A549 (cell line): ENCODE measurements at regions not wholly inside any gene's neighbourhood (a gene's known extent, or its start where the extent isn't known, plus 50 kb on each side); places are given as distances from the start of the nearest gene placed in this dataset.

Source experiments
- ATAC-seq, 2 experiments: fragments of 200-7000 bp in 1 of 2; fragments of >200 bp in 1 of 2; cut with Nextera tagmentation in 1 of 2; cut with Tn5 transposase in 1 of 2; 3 replicates each; pipeline versions ENCODE4 v1.8.0 to v1.9.1; 2018 to 2020; ENCODE audit warnings: mild to moderate bottlenecking in 1 of 2, moderate library complexity in 1 of 2
- CTCF ChIA-PET: fragments of 300-600 bp; sonication (Branson Sonifier 250); formaldehyde crosslinking; extraction: SDS; loops from one replicate; lab custom pipeline; 2021; ENCODE audit warnings: antibody characterized with exemption, inconsistent platforms; lab: Yijun Ruan, JAX
- POLR2A ChIA-PET: fragments of 350-600 bp; formaldehyde crosslinking; extraction: SDS; loops from one replicate; lab custom pipeline; 2021; ENCODE audit warnings: antibody characterized with exemption, inconsistent platforms; lab: Yijun Ruan, JAX
- DNase-seq, 2 experiments: peaks; one replicate each; pipeline versions ENCODE4 v3.0.0 to v3.0.0-alpha.2; 2011 to 2016; ENCODE audit warnings: low read depth in 1 of 2, low spot score in 1 of 2
- FAIRE-seq: peaks from 2 replicates; lab custom pipeline; 2011; peaks lifted over from hg19 to GRCh38; lab: Jason Lieb, UNC
- H3K27ac ChIP-seq, 2 experiments: fragments of >200 bp; sonication (Bioruptor Twin); formaldehyde crosslinking; 3 replicates each; pipeline ENCODE4 v1.5.1; 2016 to 2017
- H3K4me1 ChIP-seq: fragments of >200 bp; sonication (Bioruptor Twin); formaldehyde crosslinking; 3 replicates; pipeline ENCODE4 v1.6.1; 2016
- H3K4me2 ChIP-seq: fragments of >200 bp; sonication (Bioruptor Twin); formaldehyde crosslinking; 3 replicates; pipeline ENCODE4 v1.6.1; 2016
- H3K4me3 ChIP-seq: fragments of >200 bp; sonication (Bioruptor Twin); formaldehyde crosslinking; 3 replicates; pipeline ENCODE4 v1.5.1; 2016
- H3K9me3 ChIP-seq: fragments of >200 bp; sonication (Bioruptor Twin); formaldehyde crosslinking; 3 replicates; pipeline ENCODE4 v1.6.1; 2016
- BHLHE40 ChIP-seq: IDR thresholded peaks from 2 replicates; pipeline ENCODE4 v1.6.1; 2012; ENCODE audit warnings: low read depth, low read length, inconsistent platforms
- CHD4 ChIP-seq: fragments of 200-600 bp; sonication (generic); IDR thresholded peaks from 2 replicates; pipeline ENCODE4 v1.6.1; 2016; ENCODE audit warnings: antibody characterized with exemption, mild to moderate bottlenecking, borderline replicate concordance
- EHF ChIP-seq: fragments of 250-450 bp; sonication (Bioruptor Pico); IDR thresholded peaks from 2 replicates; pipeline ENCODE4 v1.5.0; 2020; ENCODE audit warnings: mild to moderate bottlenecking
- EP300 ChIP-seq, 2 experiments: fragments of >200 bp; sonication (Bioruptor Twin); formaldehyde crosslinking; IDR thresholded peaks; 2 replicates in 1 of 2; 3 replicates in 1 of 2; pipeline ENCODE4 v1.6.1; 2016 to 2017
- ESRRA ChIP-seq: fragments of 150-350 bp; IDR thresholded peaks from 2 replicates; pipeline ENCODE4 v1.6.1; 2014; ENCODE audit warnings: mild to moderate bottlenecking, low read length, borderline replicate concordance
- FOSB ChIP-seq: fragments of 250-450 bp; sonication (Bioruptor Pico); IDR thresholded peaks from 2 replicates; pipeline ENCODE4 v1.5.0; 2020; ENCODE audit warnings: mild to moderate bottlenecking, moderate library complexity
- HOXB13 ChIP-seq: fragments of 250-450 bp; sonication (Bioruptor Pico); IDR thresholded peaks from 2 replicates; pipeline ENCODE4 v1.5.0; 2020; ENCODE audit warnings: low read depth, mild to moderate bottlenecking, moderate library complexity
- KDM1A ChIP-seq: fragments of 200-600 bp; sonication (generic); IDR thresholded peaks from 2 replicates; pipeline ENCODE4 v1.6.1; 2016; ENCODE audit warnings: low read depth, mild to moderate bottlenecking
- MAFK ChIP-seq: fragments of 450-650 bp; IDR thresholded peaks from 2 replicates; pipeline ENCODE4 v1.6.1; 2014; ENCODE audit not compliant: partially characterized antibody
- NFE2L2 ChIP-seq: fragments of 150-350 bp; conservative IDR thresholded peaks from 2 replicates; pipeline ENCODE4 v1.6.1; 2014; ENCODE audit warnings: low read length
- NPAS2 ChIP-seq: fragments of 250-450 bp; sonication (Bioruptor Pico); IDR thresholded peaks from 2 replicates; pipeline ENCODE4 v1.8.0; 2022; ENCODE audit warnings: mild to moderate bottlenecking, moderate library complexity, borderline replicate concordance
- NR3C1 ChIP-seq: fragments of >200 bp; sonication (Bioruptor Twin); formaldehyde crosslinking; IDR thresholded peaks from 3 replicates; pipeline ENCODE4 v1.6.1; 2017
- PHF8 ChIP-seq: fragments of 200-600 bp; sonication (generic); IDR thresholded peaks from 2 replicates; pipeline ENCODE4 v1.6.1; 2016; ENCODE audit warnings: low read depth, mild to moderate bottlenecking, antibody characterized with exemption, moderate library complexity, borderline replicate concordance
- RAD21 ChIP-seq, 2 experiments: fragments of >200 bp in 1 of 2; sonication (Bioruptor Twin) in 1 of 2; formaldehyde crosslinking in 1 of 2; IDR thresholded peaks in 1 of 2; conservative IDR thresholded peaks in 1 of 2; 2 replicates in 1 of 2; 3 replicates in 1 of 2; pipeline ENCODE4 v1.6.1; 2012 to 2018; ENCODE audit warnings: inconsistent platforms in 1 of 2
- RNF2 ChIP-seq: fragments of 200-600 bp; sonication (generic); IDR thresholded peaks from 2 replicates; pipeline ENCODE4 v1.6.1; 2016; ENCODE audit warnings: low read depth, mild to moderate bottlenecking, antibody characterized with exemption, moderate library complexity, borderline replicate concordance
- WGBS: methylation state at CpG from one replicate; pipeline ENCODE4 v1.1.6; 2017; ENCODE audit errors: missing lambda C conversion rate; 5-methylcytosine and 5-hydroxymethylcytosine counted together
- TF ChIP-seq, protein P1 (sequence below): fragments of 250-450 bp; sonication (Bioruptor Pico); IDR thresholded peaks from 2 replicates; pipeline ENCODE4 v1.5.0; 2021; ENCODE audit warnings: mild to moderate bottlenecking, moderate library complexity, borderline replicate concordance
- TF ChIP-seq, protein P2 (sequence below): IDR thresholded peaks from 2 replicates; pipeline ENCODE4 v1.6.1; 2012
- TF ChIP-seq, protein P3 (sequence below): fragments of 150-350 bp; IDR thresholded peaks from 2 replicates; pipeline ENCODE4 v1.6.1; 2014; ENCODE audit warnings: low read depth, mild to moderate bottlenecking, low read length
- TF ChIP-seq, protein P4 (sequence below): fragments of >200 bp; sonication (Bioruptor Twin); formaldehyde crosslinking; IDR thresholded peaks from 3 replicates; pipeline ENCODE4 v1.6.1; 2016
- TF ChIP-seq, protein P5 (sequence below): fragments of 200-600 bp; sonication (generic); IDR thresholded peaks from 2 replicates; pipeline ENCODE4 v1.6.1; 2016; ENCODE audit warnings: antibody characterized with exemption, mild to moderate bottlenecking, moderate library complexity

DNA sequence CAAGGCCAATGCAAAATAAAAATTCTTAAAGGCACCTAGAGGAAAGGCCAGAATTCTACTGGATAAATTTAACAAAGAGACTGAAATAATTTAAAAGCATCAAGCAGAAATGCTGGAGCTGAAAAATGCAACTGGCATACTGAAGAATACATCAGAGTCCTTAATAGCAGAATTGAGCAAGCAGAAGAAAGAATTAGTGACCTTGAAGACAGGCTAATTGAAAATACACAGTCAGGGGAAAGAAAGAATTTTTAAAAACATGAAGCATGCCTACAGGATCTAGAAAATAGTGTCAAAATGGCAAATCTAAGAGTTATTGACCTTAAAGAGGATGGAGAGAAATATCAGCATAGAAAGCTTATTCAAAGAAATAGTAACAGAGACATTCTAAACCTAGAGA lies 371.7 kb downstream of the KLHL13 start (continued):
- TF ChIP-seq RAD21 (conservative IDR thresholded peaks at IDR 0.05 in 1 of 2, IDR thresholded peaks at IDR 0.05 in 1 of 2) (no peak), BHLHE40 (no peak), FOSB (CRISPR knock-in tag) (no peak), KDM1A (no peak), ESRRA (no peak), PHF8 (no peak), RNF2 (no peak)
- TF ChIP-seq, protein P1, sequence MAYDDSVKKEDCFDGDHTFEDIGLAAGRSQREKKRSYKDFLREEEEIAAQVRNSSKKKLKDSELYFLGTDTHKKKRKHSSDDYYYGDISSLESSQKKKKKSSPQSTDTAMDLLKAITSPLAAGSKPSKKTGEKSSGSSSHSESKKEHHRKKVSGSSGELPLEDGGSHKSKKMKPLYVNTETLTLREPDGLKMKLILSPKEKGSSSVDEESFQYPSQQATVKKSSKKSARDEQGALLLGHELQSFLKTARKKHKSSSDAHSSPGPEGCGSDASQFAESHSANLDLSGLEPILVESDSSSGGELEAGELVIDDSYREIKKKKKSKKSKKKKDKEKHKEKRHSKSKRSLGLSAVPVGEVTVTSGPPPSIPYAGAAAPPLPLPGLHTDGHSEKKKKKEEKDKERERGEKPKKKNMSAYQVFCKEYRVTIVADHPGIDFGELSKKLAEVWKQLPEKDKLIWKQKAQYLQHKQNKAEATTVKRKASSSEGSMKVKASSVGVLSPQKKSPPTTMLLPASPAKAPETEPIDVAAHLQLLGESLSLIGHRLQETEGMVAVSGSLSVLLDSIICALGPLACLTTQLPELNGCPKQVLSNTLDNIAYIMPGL = no peak

DNA sequence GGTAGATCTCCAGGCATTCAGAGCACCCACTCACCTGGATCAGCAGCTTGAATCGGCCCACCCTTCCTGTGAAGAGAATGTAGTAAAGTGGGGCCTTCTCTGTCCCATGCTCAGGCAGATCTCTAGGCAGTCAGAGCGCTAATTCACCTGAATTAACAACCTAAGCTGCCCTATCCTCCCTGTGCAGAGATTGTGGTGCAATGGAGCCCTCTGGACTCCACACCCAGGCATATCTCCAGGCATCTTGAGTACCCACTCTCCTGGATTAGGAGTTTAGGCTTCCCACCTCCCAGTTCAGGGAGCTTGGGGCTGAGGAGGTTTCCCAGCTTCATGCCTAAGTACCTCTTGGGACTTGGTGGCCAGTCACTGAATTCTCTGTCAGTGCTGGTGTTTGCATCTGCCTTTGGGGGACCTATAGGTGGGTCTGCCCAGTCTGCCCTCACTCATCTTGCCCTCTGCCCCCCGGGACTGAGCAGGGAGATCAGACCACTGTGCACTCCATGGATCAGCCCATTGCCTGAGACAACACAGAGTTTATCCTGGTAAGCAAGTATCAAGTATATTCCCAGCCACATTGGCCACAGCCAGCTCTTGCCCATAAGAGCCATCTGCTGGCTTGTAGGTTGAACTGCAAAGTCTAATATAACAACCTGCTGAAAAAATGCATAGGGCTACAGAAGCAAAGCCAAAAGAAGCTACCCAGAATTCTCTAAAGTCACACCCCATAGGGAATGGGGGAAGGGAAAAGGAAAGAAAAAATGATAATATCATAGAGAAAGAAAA lies 372.9 kb downstream of the KLHL13 start:
- ChIA-PET POLR2A (no interaction called here), CTCF (interaction anchor here (0.7 to 1.1 kb wide), 2 partner anchors 511 to 1253 kb away, joined by 3 read pairs; no protein-coding TSS in a partner anchor)
- Histone ChIP-seq H3K4me3 (no peak overlapping the region), H3K4me2 (no peak overlapping the region), H3K4me1 (no peaks in the 10 kb centered on the region), H3K9me3 (no peaks in the 10 kb centered on the region), H3K27ac (no peak overlapping the region)
- WGBS = 0% methylated on average over 2 of the region's 3 CpGs
- ATAC-seq (no peak), DNase-seq (peak in 1 of 2 experiments; percentile 5), FAIRE-seq (no peak)
- peak in 1 of 2 experiments; percentile 28; a peak in 1 of 5 replicates for TF ChIP-seq RAD21 (conservative IDR thresholded peaks at IDR 0.05 in 1 of 2, IDR thresholded peaks at IDR 0.05 in 1 of 2)
- TF ChIP-seq EP300 (IDR thresholded peaks at IDR 0.05) = no peak

DNA sequence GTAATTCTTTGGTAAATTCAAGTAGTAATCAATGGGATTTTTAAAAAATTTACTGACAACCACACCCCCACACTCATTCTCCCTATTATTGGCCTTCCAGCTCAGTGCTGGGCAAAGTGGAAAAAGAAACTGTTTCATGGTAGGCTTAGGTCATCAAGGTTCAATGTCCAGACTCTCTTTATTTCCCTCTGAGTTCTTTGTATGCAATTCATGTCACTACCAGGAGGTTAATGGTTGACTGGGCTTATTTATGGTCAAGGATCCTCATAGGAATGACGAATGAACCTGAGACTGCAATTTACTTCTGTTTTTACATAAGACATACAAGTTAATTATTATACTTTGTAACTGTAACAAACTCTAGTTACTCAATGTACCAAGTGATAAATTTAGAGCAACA lies 403.2 kb downstream of the KLHL13 start:
- DNase-seq (peak in 1 of 2 experiments; percentile 6), FAIRE-seq (peak; percentile 23), ATAC-seq (no peak)
- Histone ChIP-seq H3K4me3 (no peak overlapping the region), H3K9me3 (no peaks in the 10 kb centered on the region), H3K27ac (no peak overlapping the region), H3K4me1 (no peaks in the 10 kb centered on the region), H3K4me2 (no peak overlapping the region)
- POLR2A ChIA-PET = no interaction called here
- CTCF ChIA-PET = no interaction called here
- no peak for TF ChIP-seq HOXB13 (CRISPR knock-in tag)
- no peak for TF ChIP-seq BHLHE40
- TF ChIP-seq NR3C1 = no peak
- TF ChIP-seq, protein P2, sequence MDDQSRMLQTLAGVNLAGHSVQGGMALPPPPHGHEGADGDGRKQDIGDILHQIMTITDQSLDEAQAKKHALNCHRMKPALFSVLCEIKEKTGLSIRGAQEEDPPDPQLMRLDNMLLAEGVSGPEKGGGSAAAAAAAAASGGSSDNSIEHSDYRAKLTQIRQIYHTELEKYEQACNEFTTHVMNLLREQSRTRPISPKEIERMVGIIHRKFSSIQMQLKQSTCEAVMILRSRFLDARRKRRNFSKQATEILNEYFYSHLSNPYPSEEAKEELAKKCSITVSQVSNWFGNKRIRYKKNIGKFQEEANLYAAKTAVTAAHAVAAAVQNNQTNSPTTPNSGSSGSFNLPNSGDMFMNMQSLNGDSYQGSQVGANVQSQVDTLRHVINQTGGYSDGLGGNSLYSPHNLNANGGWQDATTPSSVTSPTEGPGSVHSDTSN = no peak
- no peak for TF ChIP-seq CHD4
- TF ChIP-seq NFE2L2 = no peak
- WGBS = 9% methylated on average over 1 of the region's 1 CpG

DNA sequence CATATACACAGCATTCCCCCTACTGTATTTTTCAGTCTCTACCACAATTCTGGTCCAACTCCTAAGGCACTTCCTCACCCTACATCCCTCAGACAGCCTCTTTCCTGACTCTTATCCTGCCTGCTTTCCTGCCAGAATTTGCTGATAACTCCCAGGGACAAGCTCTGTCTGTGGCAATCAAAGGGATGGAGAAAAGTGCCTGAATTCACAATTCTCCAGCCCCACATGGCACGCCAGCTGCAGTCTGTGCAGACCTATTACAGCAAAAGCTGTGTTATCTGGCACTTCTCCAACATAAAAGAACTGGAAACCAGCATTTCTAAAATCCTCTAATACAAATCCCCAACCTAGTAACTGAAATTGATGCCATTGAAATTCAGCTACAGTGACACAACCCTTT lies 404.8 kb downstream of the KLHL13 start:
- 0% methylated on average over 1 of the region's 1 CpG for WGBS
- ATAC-seq = no peak
- ChIA-PET POLR2A (no interaction called here), CTCF (no interaction called here)
- H3K4me3 ChIP-seq = no peak overlapping the region
- FAIRE-seq = peak; percentile 56
- no peak for DNase-seq
- TF ChIP-seq EHF (no peak), FOSB (CRISPR knock-in tag) (no peak), NPAS2 (CRISPR knock-in tag) (no peak), NR3C1 (no peak), MAFK (no peak)
- TF ChIP-seq, protein P3, sequence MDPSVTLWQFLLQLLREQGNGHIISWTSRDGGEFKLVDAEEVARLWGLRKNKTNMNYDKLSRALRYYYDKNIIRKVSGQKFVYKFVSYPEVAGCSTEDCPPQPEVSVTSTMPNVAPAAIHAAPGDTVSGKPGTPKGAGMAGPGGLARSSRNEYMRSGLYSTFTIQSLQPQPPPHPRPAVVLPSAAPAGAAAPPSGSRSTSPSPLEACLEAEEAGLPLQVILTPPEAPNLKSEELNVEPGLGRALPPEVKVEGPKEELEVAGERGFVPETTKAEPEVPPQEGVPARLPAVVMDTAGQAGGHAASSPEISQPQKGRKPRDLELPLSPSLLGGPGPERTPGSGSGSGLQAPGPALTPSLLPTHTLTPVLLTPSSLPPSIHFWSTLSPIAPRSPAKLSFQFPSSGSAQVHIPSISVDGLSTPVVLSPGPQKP = no peak
- TF ChIP-seq, protein P4, sequence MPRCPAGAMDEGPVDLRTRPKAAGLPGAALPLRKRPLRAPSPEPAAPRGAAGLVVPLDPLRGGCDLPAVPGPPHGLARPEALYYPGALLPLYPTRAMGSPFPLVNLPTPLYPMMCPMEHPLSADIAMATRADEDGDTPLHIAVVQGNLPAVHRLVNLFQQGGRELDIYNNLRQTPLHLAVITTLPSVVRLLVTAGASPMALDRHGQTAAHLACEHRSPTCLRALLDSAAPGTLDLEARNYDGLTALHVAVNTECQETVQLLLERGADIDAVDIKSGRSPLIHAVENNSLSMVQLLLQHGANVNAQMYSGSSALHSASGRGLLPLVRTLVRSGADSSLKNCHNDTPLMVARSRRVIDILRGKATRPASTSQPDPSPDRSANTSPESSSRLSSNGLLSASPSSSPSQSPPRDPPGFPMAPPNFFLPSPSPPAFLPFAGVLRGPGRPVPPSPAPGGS = no peak
- TF ChIP-seq, protein P5, sequence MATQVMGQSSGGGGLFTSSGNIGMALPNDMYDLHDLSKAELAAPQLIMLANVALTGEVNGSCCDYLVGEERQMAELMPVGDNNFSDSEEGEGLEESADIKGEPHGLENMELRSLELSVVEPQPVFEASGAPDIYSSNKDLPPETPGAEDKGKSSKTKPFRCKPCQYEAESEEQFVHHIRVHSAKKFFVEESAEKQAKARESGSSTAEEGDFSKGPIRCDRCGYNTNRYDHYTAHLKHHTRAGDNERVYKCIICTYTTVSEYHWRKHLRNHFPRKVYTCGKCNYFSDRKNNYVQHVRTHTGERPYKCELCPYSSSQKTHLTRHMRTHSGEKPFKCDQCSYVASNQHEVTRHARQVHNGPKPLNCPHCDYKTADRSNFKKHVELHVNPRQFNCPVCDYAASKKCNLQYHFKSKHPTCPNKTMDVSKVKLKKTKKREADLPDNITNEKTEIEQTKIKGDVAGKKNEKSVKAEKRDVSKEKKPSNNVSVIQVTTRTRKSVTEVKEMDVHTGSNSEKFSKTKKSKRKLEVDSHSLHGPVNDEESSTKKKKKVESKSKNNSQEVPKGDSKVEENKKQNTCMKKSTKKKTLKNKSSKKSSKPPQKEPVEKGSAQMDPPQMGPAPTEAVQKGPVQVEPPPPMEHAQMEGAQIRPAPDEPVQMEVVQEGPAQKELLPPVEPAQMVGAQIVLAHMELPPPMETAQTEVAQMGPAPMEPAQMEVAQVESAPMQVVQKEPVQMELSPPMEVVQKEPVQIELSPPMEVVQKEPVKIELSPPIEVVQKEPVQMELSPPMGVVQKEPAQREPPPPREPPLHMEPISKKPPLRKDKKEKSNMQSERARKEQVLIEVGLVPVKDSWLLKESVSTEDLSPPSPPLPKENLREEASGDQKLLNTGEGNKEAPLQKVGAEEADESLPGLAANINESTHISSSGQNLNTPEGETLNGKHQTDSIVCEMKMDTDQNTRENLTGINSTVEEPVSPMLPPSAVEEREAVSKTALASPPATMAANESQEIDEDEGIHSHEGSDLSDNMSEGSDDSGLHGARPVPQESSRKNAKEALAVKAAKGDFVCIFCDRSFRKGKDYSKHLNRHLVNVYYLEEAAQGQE = no peak
- no peak overlapping the region for H3K27ac ChIP-seq
- H3K4me1 ChIP-seq = no peaks in the 10 kb centered on the region
- H3K4me2 ChIP-seq = no peak overlapping the region
- no peaks in the 10 kb centered on the region for H3K9me3 ChIP-seq
